Activated naive CD8-positive, alpha-beta T cell treated with anti-CD3 and anti-CD28 coated beads, Interleukin-2, amount 10 ng/mL, durations not matched to agents 7 days and 5 days (primary cell): ENCODE measurements at regions not wholly inside any gene's neighbourhood (a gene's known extent, or its start where the extent isn't known, plus 50 kb on each side); places are given as distances from the start of the nearest gene placed in this dataset.

Experiments used
- ATAC-seq: fragments of 150-1000 bp; cut with Tn5 transposase; one replicate; pipeline ENCODE4 v1.10.0; 2021; ENCODE audit warnings: low read depth, moderate library complexity
- POLR2A ChIA-PET: fragments of 350-600 bp; sonication (Branson Sonifier 250); formaldehyde crosslinking; loops from one replicate; lab custom pipeline; 2021; ENCODE audit warnings: antibody characterized with exemption; lab: Charles Lee
- DNase-seq: peaks from one replicate; pipeline ENCODE4 v3.0.0; 2021
- H3K27ac Mint-ChIP-seq: one replicate; pipeline ENCODE4 v1.8.0; 2022; ENCODE audit warnings: mild to moderate bottlenecking, mixed read lengths
- H3K27me3 Mint-ChIP-seq: one replicate; pipeline ENCODE4 v1.8.0; 2022; ENCODE audit warnings: mild to moderate bottlenecking, moderate library complexity, mixed read lengths
- H3K36me3 Mint-ChIP-seq: one replicate; pipeline ENCODE4 v1.8.0; 2021; ENCODE audit warnings: mild to moderate bottlenecking, mixed read lengths
- H3K4me1 Mint-ChIP-seq: one replicate; pipeline ENCODE4 v1.8.0; 2021; ENCODE audit warnings: mixed read lengths
- H3K4me3 Mint-ChIP-seq: one replicate; pipeline ENCODE4 v1.8.0; 2022; ENCODE audit warnings: mild to moderate bottlenecking, moderate library complexity, mixed read lengths
- H3K9me3 Mint-ChIP-seq: one replicate; pipeline ENCODE4 v1.8.0; 2021; ENCODE audit warnings: mixed read lengths

DNA sequence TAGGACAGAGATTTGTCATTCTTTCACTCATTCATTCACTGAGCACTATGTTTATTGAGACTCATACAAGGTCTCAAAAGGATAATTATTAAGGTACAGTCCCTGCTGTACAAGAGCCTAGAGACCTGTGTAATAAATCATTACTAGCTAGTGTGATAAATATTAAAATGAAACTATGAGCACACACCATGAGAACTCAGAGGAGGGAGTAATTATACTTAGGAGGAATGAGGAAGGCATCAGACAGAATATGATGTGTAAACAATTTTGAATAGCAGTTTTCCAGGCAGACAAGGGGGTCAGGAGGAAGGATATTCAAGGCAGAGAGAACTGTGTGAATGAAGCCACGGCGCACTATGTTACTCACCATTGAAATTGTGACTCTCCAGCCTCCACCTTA lies 300.8 kb upstream of the ISX start:
- no peak overlapping the region for H3K27ac Mint-ChIP-seq
- H3K36me3 Mint-ChIP-seq: no peaks in the 10 kb centered on the region
- H3K4me3 Mint-ChIP-seq: no peak overlapping the region
- POLR2A ChIA-PET: no interaction called here
- no peaks in the 10 kb centered on the region for H3K4me1 Mint-ChIP-seq
- DNase-seq (no peak), ATAC-seq (no peak)
- H3K9me3 Mint-ChIP-seq: no peaks in the 10 kb centered on the region
- no peaks in the 10 kb centered on the region for H3K27me3 Mint-ChIP-seq

DNA sequence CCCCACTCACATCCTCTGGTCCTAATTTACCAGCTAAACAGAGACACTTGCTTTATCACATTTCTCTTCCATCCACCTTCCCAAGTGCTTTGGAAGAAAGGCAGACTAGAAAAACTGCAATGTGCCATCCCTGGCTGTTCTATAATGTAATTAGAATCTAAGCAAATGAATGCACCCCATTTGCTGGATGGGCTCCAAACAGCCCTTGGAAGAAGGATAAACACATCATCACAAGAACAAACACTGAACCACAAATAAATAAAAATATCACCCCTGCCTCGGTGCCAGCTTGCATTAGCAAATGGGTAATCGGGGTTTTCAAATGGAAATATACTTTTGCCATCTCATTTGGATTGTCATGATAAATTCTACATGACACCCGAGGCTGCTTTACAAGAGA lies 296.6 kb upstream of the ISX start:
- no peak for ATAC-seq

GRCh38 chr22:34776817-34777216 lies 289.1 kb upstream of the ISX start:
- peaks cover 7% of the 10 kb centered on the region for H3K9me3 Mint-ChIP-seq

More for the DNA sequence above, 296.6 kb upstream of the ISX start:
- Mint-ChIP-seq H3K36me3 (no peaks in the 10 kb centered on the region), H3K9me3 (peaks cover 2% of the 10 kb centered on the region), H3K4me3 (no peak overlapping the region), H3K27ac (no peak overlapping the region), H3K4me1 (no peaks in the 10 kb centered on the region), H3K27me3 (no peaks in the 10 kb centered on the region)
- POLR2A ChIA-PET: no interaction called here
- DNase-seq: no peak

GRCh38 chr22:34781681-34782080 lies 284.3 kb upstream of the ISX start:
- no peaks in the 10 kb centered on the region for H3K36me3 Mint-ChIP-seq
- H3K27ac Mint-ChIP-seq: no peak overlapping the region
- DNase-seq (no peak), ATAC-seq (no peak)
- no peak overlapping the region for H3K4me3 Mint-ChIP-seq
- H3K9me3 Mint-ChIP-seq: peaks cover 7% of the 10 kb centered on the region
- H3K27me3 Mint-ChIP-seq: no peaks in the 10 kb centered on the region
- POLR2A ChIA-PET: no interaction called here
- H3K4me1 Mint-ChIP-seq: no peaks in the 10 kb centered on the region

More at GRCh38 chr22:34776817-34777216, 289.1 kb upstream of the ISX start:
- Mint-ChIP-seq H3K4me1 (no peaks in the 10 kb centered on the region), H3K27ac (no peak overlapping the region), H3K36me3 (no peaks in the 10 kb centered on the region), H3K4me3 (no peak overlapping the region), H3K27me3 (no peaks in the 10 kb centered on the region)
- ATAC-seq (no peak), DNase-seq (no peak)
- POLR2A ChIA-PET: no interaction called here

DNA sequence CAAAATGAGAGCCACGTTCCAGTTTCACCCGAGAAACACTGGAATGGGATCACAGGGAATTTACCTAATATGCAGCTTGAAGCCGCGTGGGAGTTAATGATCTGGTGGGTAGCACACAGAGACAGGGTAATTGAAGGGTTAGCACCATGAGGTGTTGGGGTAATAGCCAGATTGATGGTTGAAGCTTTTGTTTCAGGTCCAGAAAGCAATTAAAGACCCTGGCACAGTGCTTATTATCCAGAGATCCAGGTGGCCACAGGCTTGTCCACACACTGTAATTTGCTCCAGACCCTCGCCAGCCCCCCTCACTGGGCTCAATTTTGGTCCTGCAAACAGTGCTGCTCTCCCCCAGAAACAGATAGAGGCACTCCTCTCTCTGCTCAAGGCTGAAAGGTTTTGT lies 282.5 kb upstream of the ISX start:
- POLR2A ChIA-PET: interaction anchor here (0.6 kb wide), 1 partner anchor 1101 kb away, joined by 5 read pairs; no protein-coding TSS in a partner anchor
- H3K36me3 Mint-ChIP-seq: no peaks in the 10 kb centered on the region
- no peak overlapping the region for H3K27ac Mint-ChIP-seq
- DNase-seq (no peak), ATAC-seq (no peak)
- no peaks in the 10 kb centered on the region for H3K27me3 Mint-ChIP-seq
- no peak overlapping the region for H3K4me3 Mint-ChIP-seq
- peaks cover 5% of the 10 kb centered on the region for H3K9me3 Mint-ChIP-seq
- no peaks in the 10 kb centered on the region for H3K4me1 Mint-ChIP-seq

GRCh38 chr22:34784056-34784455 lies 281.9 kb upstream of the ISX start:
- no peak overlapping the region for H3K4me3 Mint-ChIP-seq
- ATAC-seq (no peak), DNase-seq (no peak)
- POLR2A ChIA-PET: no interaction called here
- H3K27me3 Mint-ChIP-seq: no peaks in the 10 kb centered on the region
- no peaks in the 10 kb centered on the region for H3K36me3 Mint-ChIP-seq
- no peaks in the 10 kb centered on the region for H3K4me1 Mint-ChIP-seq
- no peak overlapping the region for H3K27ac Mint-ChIP-seq
- H3K9me3 Mint-ChIP-seq: peaks cover 4% of the 10 kb centered on the region

GRCh38 chr22:34797826-34798225 lies 268.1 kb upstream of the ISX start:
- Mint-ChIP-seq H3K36me3 (no peaks in the 10 kb centered on the region), H3K4me3 (no peak overlapping the region), H3K27ac (no peak overlapping the region), H3K9me3 (peaks cover 2% of the 10 kb centered on the region), H3K27me3 (no peaks in the 10 kb centered on the region), H3K4me1 (no peaks in the 10 kb centered on the region)
- POLR2A ChIA-PET: no interaction called here
- ATAC-seq: no peak
- DNase-seq: no peak

GRCh38 chr22:34798605-34799004 lies 267.4 kb upstream of the ISX start:
- no peaks in the 10 kb centered on the region for H3K27me3 Mint-ChIP-seq
- POLR2A ChIA-PET: no interaction called here
- no peaks in the 10 kb centered on the region for H3K36me3 Mint-ChIP-seq
- peaks cover 2% of the 10 kb centered on the region for H3K9me3 Mint-ChIP-seq
- ATAC-seq (no peak), DNase-seq (no peak)
- H3K4me1 Mint-ChIP-seq: no peaks in the 10 kb centered on the region
- H3K27ac Mint-ChIP-seq: no peak overlapping the region
- H3K4me3 Mint-ChIP-seq: no peak overlapping the region

DNA sequence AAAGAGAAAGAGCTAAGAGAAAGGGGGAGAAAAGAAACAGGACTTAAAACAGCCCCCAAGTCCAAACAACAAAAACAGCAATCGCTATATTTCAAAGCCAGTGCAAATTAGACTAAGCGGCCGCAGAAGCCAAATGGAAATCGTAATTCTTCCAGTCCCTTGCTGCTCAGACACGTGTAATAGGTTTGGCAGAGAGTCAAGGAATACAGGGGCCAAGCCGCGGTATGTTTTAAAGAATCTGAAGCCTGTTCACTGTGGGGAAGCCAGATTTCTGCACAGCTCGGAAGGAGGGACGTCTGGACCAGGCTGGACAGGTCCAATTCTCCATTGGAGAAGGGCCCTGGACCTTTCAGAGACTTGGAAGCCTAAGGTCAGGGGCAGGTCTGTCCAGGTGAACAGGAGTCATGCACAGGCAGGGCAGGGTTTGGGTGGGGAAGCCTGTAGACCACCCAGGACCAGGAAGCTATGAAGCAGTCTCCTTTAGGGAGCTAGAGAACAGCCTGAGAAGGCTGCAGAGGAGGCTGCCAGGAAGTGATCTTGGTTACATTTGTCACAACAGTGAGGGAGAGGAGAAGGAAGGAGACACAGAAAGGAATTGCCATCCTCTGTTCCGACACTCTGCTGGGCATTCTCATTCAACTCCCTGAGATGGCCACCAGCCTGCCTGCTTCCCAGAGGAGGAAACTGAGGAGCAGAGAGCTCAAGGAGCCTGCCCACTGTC lies 265.5 kb upstream of the ISX start:
- no peak for DNase-seq
- no peak for ATAC-seq
- Mint-ChIP-seq H3K4me3 (no peak overlapping the region), H3K36me3 (no peaks in the 10 kb centered on the region), H3K9me3 (peaks cover 2% of the 10 kb centered on the region), H3K27ac (no peak overlapping the region), H3K4me1 (no peaks in the 10 kb centered on the region), H3K27me3 (no peaks in the 10 kb centered on the region)
- POLR2A ChIA-PET: no interaction called here

DNA sequence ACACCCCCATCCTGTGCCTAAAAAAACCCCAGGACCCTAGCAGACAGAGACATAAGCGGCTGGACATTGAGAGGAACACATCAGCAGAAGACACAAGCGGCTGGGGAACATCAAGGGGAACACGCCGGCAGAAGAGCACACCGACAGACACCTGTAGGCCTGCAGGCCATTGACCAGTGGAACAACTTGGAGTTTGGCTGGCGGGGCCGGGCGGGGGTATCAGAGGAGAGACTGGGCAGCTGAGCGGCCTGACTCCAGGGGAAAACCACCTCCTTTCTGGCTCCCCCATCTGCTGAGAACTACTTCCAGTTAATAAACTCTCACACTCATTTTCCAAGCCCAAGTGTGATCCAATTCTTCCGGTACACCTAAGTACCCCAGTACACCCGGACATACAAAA lies 264.7 kb upstream of the ISX start:
- DNase-seq (no peak), ATAC-seq (no peak)
- POLR2A ChIA-PET: no interaction called here

DNA sequence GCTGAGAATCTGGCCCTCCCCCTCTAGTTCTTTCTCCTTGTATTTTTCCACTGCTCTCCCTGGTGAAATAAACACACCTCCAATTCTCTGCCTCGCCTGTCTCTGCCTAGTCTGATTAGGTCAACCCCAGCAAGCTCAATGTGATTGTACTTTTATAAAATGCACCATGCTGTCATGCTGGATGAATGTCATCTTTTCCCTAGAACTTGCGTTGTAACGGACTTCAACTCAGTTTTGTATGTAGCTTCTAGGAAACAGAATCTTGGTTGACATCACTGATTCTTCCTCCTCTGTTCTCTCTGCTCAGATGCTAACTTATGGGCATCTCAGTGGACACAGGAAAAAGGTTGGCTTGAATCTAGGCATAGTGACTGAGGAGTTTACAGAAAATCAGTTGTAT lies 261.9 kb upstream of the ISX start:
- no peak overlapping the region for H3K4me3 Mint-ChIP-seq
- H3K27me3 Mint-ChIP-seq: no peaks in the 10 kb centered on the region
- no peaks in the 10 kb centered on the region for H3K4me1 Mint-ChIP-seq
- H3K36me3 Mint-ChIP-seq: no peaks in the 10 kb centered on the region
- peaks cover 2% of the 10 kb centered on the region for H3K9me3 Mint-ChIP-seq
- ATAC-seq (no peak), DNase-seq (no peak)
- POLR2A ChIA-PET: no interaction called here
- no peak overlapping the region for H3K27ac Mint-ChIP-seq

More for the DNA sequence above, 264.7 kb upstream of the ISX start:
- Mint-ChIP-seq H3K27me3 (no peaks in the 10 kb centered on the region), H3K27ac (no peak overlapping the region), H3K4me3 (no peak overlapping the region), H3K9me3 (peaks cover 2% of the 10 kb centered on the region), H3K36me3 (no peaks in the 10 kb centered on the region), H3K4me1 (no peaks in the 10 kb centered on the region)

DNA sequence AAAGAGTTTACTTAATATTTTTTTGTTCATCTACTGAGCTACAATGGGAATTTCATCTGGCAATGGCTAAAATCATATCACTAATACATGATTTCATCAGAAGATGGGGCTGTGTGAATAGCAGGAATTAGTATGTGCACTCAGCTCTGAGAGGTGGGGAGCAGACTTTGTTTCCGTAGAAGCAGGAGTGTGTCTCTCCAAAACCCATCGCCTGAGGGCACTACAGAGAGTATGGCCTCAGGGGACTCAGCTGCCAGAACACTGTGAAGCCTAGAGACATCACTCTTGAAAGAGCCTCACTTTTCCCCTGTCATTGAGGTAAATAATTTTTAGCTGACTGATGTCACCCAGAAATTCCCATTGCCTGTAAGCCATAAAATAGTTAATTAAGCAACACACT lies 261.4 kb upstream of the ISX start:
- DNase-seq: no peak
- H3K27ac Mint-ChIP-seq: no peak overlapping the region
- POLR2A ChIA-PET: no interaction called here

DNA sequence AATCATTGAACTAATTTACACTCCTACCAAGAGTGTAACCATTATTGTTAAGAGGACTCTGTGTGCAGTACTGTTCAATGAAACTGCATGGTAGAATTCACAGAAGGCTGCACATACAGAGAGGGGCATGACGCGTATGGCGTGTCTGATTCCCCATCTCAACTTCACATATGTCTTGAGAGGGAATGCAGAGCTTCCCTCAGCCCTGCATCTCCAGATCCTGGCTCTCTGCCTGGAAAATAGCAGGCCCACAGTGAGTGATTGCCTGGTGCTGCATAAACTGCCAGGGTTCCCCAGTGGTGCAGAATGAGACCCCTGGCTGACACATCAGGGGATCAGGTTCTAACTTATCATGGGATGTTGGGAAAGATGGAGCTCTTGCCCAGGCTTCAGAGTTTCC lies 260.2 kb upstream of the ISX start:
- Mint-ChIP-seq H3K36me3 (no peaks in the 10 kb centered on the region), H3K9me3 (peaks cover 2% of the 10 kb centered on the region), H3K27ac (no peak overlapping the region), H3K4me1 (no peaks in the 10 kb centered on the region), H3K4me3 (no peak overlapping the region), H3K27me3 (no peaks in the 10 kb centered on the region)
- POLR2A ChIA-PET: no interaction called here
- DNase-seq (no peak), ATAC-seq (no peak)

More for the DNA sequence above, 261.4 kb upstream of the ISX start:
- no peak for ATAC-seq
- H3K9me3 Mint-ChIP-seq: peaks cover 2% of the 10 kb centered on the region
- H3K4me3 Mint-ChIP-seq: no peak overlapping the region
- no peaks in the 10 kb centered on the region for H3K27me3 Mint-ChIP-seq
- H3K4me1 Mint-ChIP-seq: no peaks in the 10 kb centered on the region
- no peaks in the 10 kb centered on the region for H3K36me3 Mint-ChIP-seq

- Mint-ChIP-seq H3K9me3 (peaks cover 2% of the 10 kb centered on the region), H3K27ac (no peak overlapping the region), H3K4me3 (no peak overlapping the region), H3K27me3 (no peaks in the 10 kb centered on the region), H3K36me3 (no peaks in the 10 kb centered on the region), H3K4me1 (no peaks in the 10 kb centered on the region)
- DNase-seq: no peak
- ATAC-seq: no peak
- POLR2A ChIA-PET: no interaction called here
These were observed 257.3 kb upstream of the ISX start for GRCh38 chr22:34808618-34809017.
